Upper lobe of right lung (tissue), 1 donor: ENCODE measurements at regions not wholly inside any gene's neighbourhood (a gene's known extent, or its start where the extent isn't known, plus 50 kb on each side); places are given as distances from the start of the nearest gene placed in this dataset.

Source experiments
- ATAC-seq: fragments of 200-7000 bp; cut with Tn5 transposase; one replicate; pipeline ENCODE4 v1.9.1; 2020; ENCODE audit warnings: mild to moderate bottlenecking, moderate library complexity
- DNase-seq: peaks from one replicate; pipeline ENCODE4 v3.0.0-alpha.2; 2020
- H3K27ac ChIP-seq: fragments of 200-600 bp; one replicate; pipeline ENCODE4 v1.8.0; 2022
- H3K27me3 ChIP-seq: fragments of 200-600 bp; one replicate; pipeline ENCODE4 v1.8.0; 2022; ENCODE audit warnings: mild to moderate bottlenecking
- H3K36me3 ChIP-seq: fragments of 200-600 bp; one replicate; pipeline ENCODE4 v1.8.0; 2022
- H3K4me1 ChIP-seq: fragments of 200-600 bp; one replicate; pipeline ENCODE4 v1.8.0; 2022
- H3K4me3 ChIP-seq: fragments of 200-600 bp; one replicate; pipeline ENCODE4 v1.8.0; 2022; ENCODE audit warnings: mild to moderate bottlenecking
- H3K9me3 ChIP-seq: fragments of 200-600 bp; one replicate; pipeline ENCODE4 v1.8.0; 2022
- intact Hi-C: fragments of 100-400 bp; cut with DNase I; formaldehyde crosslinking; loops from one replicate; pipeline ENCODE4 v1.11.0; 2022
- TF ChIP-seq, protein P1 (sequence below): fragments of 200-600 bp; IDR thresholded peaks from one replicate; pipeline ENCODE4 v1.8.0; 2022; ENCODE audit warnings: antibody characterized with exemption
- donor health status: DM: no; HTN: yes; CAD: no; lungs with severe emphysema.

GRCh38 chr20:16145919-16146318 is 427.3 kb downstream of the KIF16B start:
- no peaks in the 10 kb centered on the region for H3K36me3 ChIP-seq
- TF ChIP-seq, protein P1, sequence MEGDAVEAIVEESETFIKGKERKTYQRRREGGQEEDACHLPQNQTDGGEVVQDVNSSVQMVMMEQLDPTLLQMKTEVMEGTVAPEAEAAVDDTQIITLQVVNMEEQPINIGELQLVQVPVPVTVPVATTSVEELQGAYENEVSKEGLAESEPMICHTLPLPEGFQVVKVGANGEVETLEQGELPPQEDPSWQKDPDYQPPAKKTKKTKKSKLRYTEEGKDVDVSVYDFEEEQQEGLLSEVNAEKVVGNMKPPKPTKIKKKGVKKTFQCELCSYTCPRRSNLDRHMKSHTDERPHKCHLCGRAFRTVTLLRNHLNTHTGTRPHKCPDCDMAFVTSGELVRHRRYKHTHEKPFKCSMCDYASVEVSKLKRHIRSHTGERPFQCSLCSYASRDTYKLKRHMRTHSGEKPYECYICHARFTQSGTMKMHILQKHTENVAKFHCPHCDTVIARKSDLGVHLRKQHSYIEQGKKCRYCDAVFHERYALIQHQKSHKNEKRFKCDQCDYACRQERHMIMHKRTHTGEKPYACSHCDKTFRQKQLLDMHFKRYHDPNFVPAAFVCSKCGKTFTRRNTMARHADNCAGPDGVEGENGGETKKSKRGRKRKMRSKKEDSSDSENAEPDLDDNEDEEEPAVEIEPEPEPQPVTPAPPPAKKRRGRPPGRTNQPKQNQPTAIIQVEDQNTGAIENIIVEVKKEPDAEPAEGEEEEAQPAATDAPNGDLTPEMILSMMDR, result no peak

GRCh38 chr20:16143596-16143995 is 429.7 kb downstream of the KIF16B start:
- Histone ChIP-seq H3K36me3 (no peaks in the 10 kb centered on the region), H3K4me3 (no peak overlapping the region), H3K4me1 (no peaks in the 10 kb centered on the region), H3K27ac (no peak overlapping the region), H3K27me3 (no peaks in the 10 kb centered on the region), H3K9me3 (no peaks in the 10 kb centered on the region)
- ATAC-seq, result no peak
- TF ChIP-seq, protein P1, result no peak
- intact Hi-C loops, result no loop called here
- no peak for DNase-seq

More at GRCh38 chr20:16145919-16146318, 427.3 kb downstream of the KIF16B start:
- Histone ChIP-seq H3K4me3 (no peak overlapping the region), H3K27me3 (no peaks in the 10 kb centered on the region), H3K27ac (no peak overlapping the region), H3K4me1 (no peaks in the 10 kb centered on the region), H3K9me3 (no peaks in the 10 kb centered on the region)
- intact Hi-C loops, result no loop called here
- no peak for ATAC-seq
- no peak for DNase-seq

DNA sequence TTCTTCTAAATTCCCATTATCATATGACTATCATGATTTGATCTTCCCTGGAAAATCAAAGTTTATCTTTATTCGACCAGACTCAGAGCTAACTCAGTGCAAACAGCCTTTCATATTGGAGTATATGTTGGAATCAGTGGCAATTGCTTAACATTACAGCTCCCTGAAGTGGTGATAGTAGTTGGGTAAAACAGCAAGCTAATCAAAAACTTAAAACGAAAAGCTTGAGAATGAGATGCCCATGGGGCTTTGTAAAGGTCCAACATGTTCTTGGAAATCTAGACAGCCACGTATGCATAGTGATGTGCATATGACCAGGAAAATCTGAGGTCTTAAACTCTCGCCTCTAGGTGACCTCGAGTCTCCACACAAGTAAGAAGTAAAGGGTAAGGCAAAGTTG is 437.6 kb downstream of the KIF16B start:
- intact Hi-C loops, result no loop called here

GRCh38 chr20:16132036-16132798 is 441.0 kb downstream of the KIF16B start:
- intact Hi-C loops, result no loop called here
- Histone ChIP-seq H3K9me3 (no peaks in the 10 kb centered on the region), H3K4me1 (no peaks in the 10 kb centered on the region), H3K27me3 (no peaks in the 10 kb centered on the region), H3K36me3 (no peaks in the 10 kb centered on the region), H3K27ac (no peak overlapping the region), H3K4me3 (no peak overlapping the region)
- no peak for DNase-seq
- no peak for ATAC-seq
- TF ChIP-seq, protein P1, result no peak

More for the DNA sequence above, 437.6 kb downstream of the KIF16B start:
- no peaks in the 10 kb centered on the region for H3K36me3 ChIP-seq
- no peaks in the 10 kb centered on the region for H3K4me1 ChIP-seq
- no peaks in the 10 kb centered on the region for H3K9me3 ChIP-seq
- no peak overlapping the region for H3K4me3 ChIP-seq
- TF ChIP-seq, protein P1, result no peak
- H3K27ac ChIP-seq, result no peak overlapping the region
- ATAC-seq, result no peak
- no peaks in the 10 kb centered on the region for H3K27me3 ChIP-seq
- no peak for DNase-seq

DNA sequence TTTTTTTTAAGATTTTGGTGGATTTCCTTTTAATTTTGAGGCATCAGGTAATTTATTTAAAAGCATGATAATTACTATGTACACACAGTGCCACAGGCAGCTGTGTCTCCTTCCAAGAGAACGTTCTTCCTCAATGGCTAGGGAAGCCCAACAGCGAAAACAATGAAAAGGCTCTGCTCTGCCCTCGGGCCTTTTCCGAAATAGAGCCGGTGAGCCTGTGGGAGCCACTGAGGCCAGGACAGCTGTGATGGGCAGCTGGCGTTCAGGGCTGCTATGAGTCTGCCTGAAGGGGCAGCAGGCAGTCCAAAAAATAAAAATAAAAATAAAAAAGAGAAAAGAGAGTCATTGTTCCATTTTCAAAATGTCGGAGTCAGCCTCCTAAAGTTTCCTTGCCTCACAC is 443.8 kb downstream of the KIF16B start:
- Histone ChIP-seq H3K4me3 (no peak overlapping the region), H3K4me1 (no peaks in the 10 kb centered on the region), H3K9me3 (no peaks in the 10 kb centered on the region), H3K27me3 (no peaks in the 10 kb centered on the region), H3K36me3 (no peaks in the 10 kb centered on the region), H3K27ac (no peak overlapping the region)
- intact Hi-C loops, result no loop called here
- DNase-seq (no peak), ATAC-seq (no peak)
- TF ChIP-seq, protein P1, result no peak
